ENCODE measurements at regions not wholly inside any gene's neighbourhood (a gene's known extent, or its start where the extent isn't known, plus 50 kb on each side); places are given as distances from the start of the nearest gene placed in this dataset.

GRCh38 chr22:49296561-49296960 lies 531.1 kb downstream of the BRD1 start:
- DNase-seq = no peak

- DNase-seq = no peak
These were observed 531.7 kb downstream of the BRD1 start for GRCh38 chr22:49295851-49296560.

- no peak for DNase-seq
These were observed 532.3 kb downstream of the BRD1 start for GRCh38 chr22:49295465-49295743.

- DNase-seq = no peak
These were observed 532.8 kb downstream of the BRD1 start for GRCh38 chr22:49294656-49295464.

- DNase-seq = no peak
These were observed 534.8 kb downstream of the BRD1 start for GRCh38 chr22:49292909-49293308.

GRCh38 chr22:49291781-49292180 lies 535.9 kb downstream of the BRD1 start:
- no peak for DNase-seq

GRCh38 chr22:49291169-49291568 lies 536.5 kb downstream of the BRD1 start:
- DNase-seq = no peak

GRCh38 chr22:49290711-49291110 lies 537.0 kb downstream of the BRD1 start:
- no peak for DNase-seq

GRCh38 chr22:49289822-49290679 lies 537.6 kb downstream of the BRD1 start:
- no peak for DNase-seq

- no peak for DNase-seq
These were observed 541.4 kb downstream of the BRD1 start for GRCh38 chr22:49286181-49286760.

- DNase-seq = no peak
These were observed 542.7 kb downstream of the BRD1 start for GRCh38 chr22:49284931-49285330.

GRCh38 chr22:49284056-49284784 lies 543.5 kb downstream of the BRD1 start:
- DNase-seq = no peak

GRCh38 chr22:49282596-49282995 lies 545.1 kb downstream of the BRD1 start:
- DNase-seq = no peak

GRCh38 chr22:49281467-49282340 lies 546.0 kb downstream of the BRD1 start:
- DNase-seq = no peak

- no peak for DNase-seq
These were observed 549.3 kb downstream of the BRD1 start for GRCh38 chr22:49278340-49278739.

- DNase-seq = no peak
These were observed 551.1 kb downstream of the BRD1 start for GRCh38 chr22:49276567-49276966.

- DNase-seq = no peak
These were observed 552.8 kb downstream of the BRD1 start for GRCh38 chr22:49274754-49275380.

GRCh38 chr22:49272546-49273125 lies 555.0 kb downstream of the BRD1 start:
- DNase-seq = no peak

- no peak for DNase-seq
These were observed 555.8 kb downstream of the BRD1 start for GRCh38 chr22:49271831-49272230.

- no peak for DNase-seq
These were observed 556.3 kb downstream of the BRD1 start for GRCh38 chr22:49271369-49271727.
